SIG-M5 treated with dmso at 0.1 percent for 504 hours (cell line): ENCODE measurements at regions not wholly inside any gene's neighbourhood (a gene's known extent, or its start where the extent isn't known, plus 50 kb on each side); places are given as distances from the start of the nearest gene placed in this dataset.

Experiments used
- DNase-seq: peaks from one replicate; lab custom pipeline; 2025; ENCODE audit not compliant: unreplicated experiment; lab: John Stamatoyannopoulos, UW

GRCh38 chr11:101401245-101401644 is 182.6 kb downstream of the TRPC6 start:
- no peak for DNase-seq

GRCh38 chr11:101397979-101398378 is 185.8 kb downstream of the TRPC6 start:
- DNase-seq: no peak

- no peak for DNase-seq
These were observed 193.3 kb downstream of the TRPC6 start for GRCh38 chr11:101390539-101390938.

GRCh38 chr11:101369835-101370234 is 214.0 kb downstream of the TRPC6 start:
- DNase-seq: no peak

- no peak for DNase-seq
These were observed 220.0 kb downstream of the TRPC6 start for GRCh38 chr11:101363706-101364275.

GRCh38 chr11:101362643-101363042 is 221.2 kb downstream of the TRPC6 start:
- no peak for DNase-seq

GRCh38 chr11:101357771-101358170 is 226.0 kb downstream of the TRPC6 start:
- no peak for DNase-seq

GRCh38 chr11:101354801-101355200 is 225.2 kb upstream of the PGR start:
- no peak for DNase-seq

GRCh38 chr11:101348786-101349185 is 219.2 kb upstream of the PGR start:
- no peak for DNase-seq

GRCh38 chr11:101346591-101346990 is 217.0 kb upstream of the PGR start:
- no peak for DNase-seq

GRCh38 chr11:101345891-101346290 is 216.3 kb upstream of the PGR start:
- DNase-seq: no peak

- DNase-seq: no peak
These were observed 212.7 kb upstream of the PGR start for GRCh38 chr11:101342307-101342706.

- no peak for DNase-seq
These were observed 212.0 kb upstream of the PGR start for GRCh38 chr11:101341578-101341977.

GRCh38 chr11:101336858-101337257 is 207.2 kb upstream of the PGR start:
- DNase-seq: no peak

GRCh38 chr11:101336155-101336554 is 206.5 kb upstream of the PGR start:
- DNase-seq: no peak

GRCh38 chr11:101334581-101334980 is 205.0 kb upstream of the PGR start:
- DNase-seq: no peak

- DNase-seq: no peak
These were observed 201.8 kb upstream of the PGR start for GRCh38 chr11:101331411-101331810.

GRCh38 chr11:101327908-101328307 is 198.3 kb upstream of the PGR start:
- DNase-seq: peak; percentile 12

- DNase-seq: no peak
These were observed 196.5 kb upstream of the PGR start for GRCh38 chr11:101326141-101326540.

- no peak for DNase-seq
These were observed 194.4 kb upstream of the PGR start for GRCh38 chr11:101323997-101324396.

- DNase-seq: no peak
These were observed 191.6 kb upstream of the PGR start for GRCh38 chr11:101321222-101321621.

GRCh38 chr11:101306721-101307120 is 177.1 kb upstream of the PGR start:
- no peak for DNase-seq

- no peak for DNase-seq
These were observed 175.9 kb upstream of the PGR start for GRCh38 chr11:101305496-101305895.

- no peak for DNase-seq
These were observed 169.6 kb upstream of the PGR start for GRCh38 chr11:101299210-101299609.
